ENCODE measurements at regions not wholly inside any gene's neighbourhood (a gene's known extent, or its start where the extent isn't known, plus 50 kb on each side); places are given as distances from the start of the nearest gene placed in this dataset.
"Not testable (repeated sequence)": the region's sequence is repeated elsewhere in the genome, so short reads cannot be mapped to it uniquely, and the experiment has no call there.

DNA sequence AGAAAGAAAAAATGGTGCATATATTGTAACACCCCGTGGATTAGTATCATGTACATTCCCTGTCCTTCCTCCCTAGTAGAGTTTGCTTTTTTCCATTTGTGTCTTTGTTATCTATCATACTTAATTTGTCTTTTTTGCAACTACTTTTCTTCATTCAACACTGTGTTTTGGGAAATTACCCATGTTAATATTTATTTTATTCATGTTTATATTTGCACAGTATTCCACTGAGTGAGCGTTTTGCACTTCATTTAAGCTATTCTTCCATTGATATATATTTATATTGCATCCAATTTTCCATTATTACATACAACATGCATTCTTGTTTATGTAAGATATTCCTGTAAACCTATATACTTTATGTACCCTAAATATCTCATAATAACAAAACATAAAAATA, 57.6 kb upstream of the FAM171A1 start:
- H3K27ac ChIP-seq (ENCODE audit: low read depth, low read length): no peak overlapping the region
- no peak overlapping the region for H3K4me3 ChIP-seq (ENCODE audit: low read depth, low read length)

DNA sequence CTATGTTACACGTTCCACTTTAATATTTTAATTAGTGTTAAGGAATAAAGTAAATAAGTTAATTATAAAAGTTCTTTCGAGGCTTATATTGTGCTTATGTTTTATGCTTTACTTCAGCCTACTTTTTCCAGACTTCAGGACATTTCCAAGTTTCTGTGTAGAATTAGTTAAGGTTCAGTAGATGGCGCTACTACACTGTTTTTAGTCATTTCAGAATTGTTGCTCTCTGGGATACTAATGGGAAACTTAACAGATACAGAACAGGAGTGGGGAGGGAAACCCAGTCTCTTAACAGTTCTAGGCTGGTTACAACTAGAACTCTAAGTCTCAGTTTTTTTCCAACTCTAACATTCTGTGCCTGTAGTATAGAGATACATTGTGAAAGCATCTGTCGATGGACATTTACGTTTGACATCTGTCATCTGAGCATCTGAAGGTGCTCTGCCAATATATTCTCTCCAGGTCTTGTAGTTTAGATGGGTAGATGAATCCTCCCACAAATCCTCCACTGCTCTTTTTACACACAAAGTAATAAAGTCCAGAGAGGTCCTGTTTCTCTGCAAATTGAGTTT, 56.8 kb upstream of the FAM171A1 start:
- no peak overlapping the region for H3K27ac ChIP-seq (ENCODE audit: low read depth, low read length)
- no peaks in the 10 kb centered on the region for H3K9me3 ChIP-seq (ENCODE audit: control insufficient read depth, insufficient read depth, low read depth, low read length)
- no peak overlapping the region for H3K9ac ChIP-seq (ENCODE audit: low read length)
- H3K27me3 ChIP-seq (ENCODE audit: control insufficient read depth, insufficient read depth, low read length): no peaks in the 10 kb centered on the region
- no peak overlapping the region for H3K4me3 ChIP-seq (ENCODE audit: low read depth, low read length)
- no peaks in the 10 kb centered on the region for H3K36me3 ChIP-seq (ENCODE audit: control insufficient read depth, insufficient read depth, low read length)
- no peaks in the 10 kb centered on the region for H3K4me1 ChIP-seq (ENCODE audit: control insufficient read depth, insufficient read depth, low read length)

More for the DNA sequence above, 57.6 kb upstream of the FAM171A1 start:
- H3K4me1 ChIP-seq (ENCODE audit: control insufficient read depth, insufficient read depth, low read length): no peaks in the 10 kb centered on the region
- no peaks in the 10 kb centered on the region for H3K27me3 ChIP-seq (ENCODE audit: control insufficient read depth, insufficient read depth, low read length)
- no peaks in the 10 kb centered on the region for H3K36me3 ChIP-seq (ENCODE audit: control insufficient read depth, insufficient read depth, low read length)
- no peak overlapping the region for H3K9ac ChIP-seq (ENCODE audit: low read length)
- H3K9me3 ChIP-seq (ENCODE audit: control insufficient read depth, insufficient read depth, low read depth, low read length): no peaks in the 10 kb centered on the region

DNA sequence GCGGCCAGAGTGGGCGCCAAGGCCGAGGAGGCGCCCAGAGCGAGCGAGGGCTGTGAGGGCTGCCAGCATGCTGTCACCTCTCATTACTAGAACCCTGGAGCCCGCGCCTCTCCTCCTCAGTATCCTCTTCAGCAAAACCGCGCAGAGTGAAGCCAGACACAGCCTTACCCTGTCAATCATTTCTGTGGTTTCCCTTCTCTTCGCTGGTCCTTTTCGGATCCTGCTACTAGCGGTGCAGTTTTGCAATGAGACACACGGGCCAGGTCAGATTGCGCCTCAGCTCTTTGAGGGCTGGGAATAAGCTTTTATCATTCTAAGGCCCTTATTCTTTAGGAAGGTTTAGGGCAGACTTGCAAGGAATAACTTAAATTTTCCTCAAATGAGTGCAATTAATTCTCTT, 55.5 kb upstream of the FAM171A1 start:
- Histone ChIP-seq H3K27ac (ENCODE audit: low read depth, low read length) (no peak overlapping the region), H3K4me1 (ENCODE audit: control insufficient read depth, insufficient read depth, low read length) (no peaks in the 10 kb centered on the region), H3K27me3 (ENCODE audit: control insufficient read depth, insufficient read depth, low read length) (no peaks in the 10 kb centered on the region), H3K36me3 (ENCODE audit: control insufficient read depth, insufficient read depth, low read length) (no peaks in the 10 kb centered on the region), H3K4me3 (ENCODE audit: low read depth, low read length) (no peak overlapping the region), H3K9me3 (ENCODE audit: control insufficient read depth, insufficient read depth, low read depth, low read length) (no peaks in the 10 kb centered on the region), H3K9ac (ENCODE audit: low read length) (no peak overlapping the region)

DNA sequence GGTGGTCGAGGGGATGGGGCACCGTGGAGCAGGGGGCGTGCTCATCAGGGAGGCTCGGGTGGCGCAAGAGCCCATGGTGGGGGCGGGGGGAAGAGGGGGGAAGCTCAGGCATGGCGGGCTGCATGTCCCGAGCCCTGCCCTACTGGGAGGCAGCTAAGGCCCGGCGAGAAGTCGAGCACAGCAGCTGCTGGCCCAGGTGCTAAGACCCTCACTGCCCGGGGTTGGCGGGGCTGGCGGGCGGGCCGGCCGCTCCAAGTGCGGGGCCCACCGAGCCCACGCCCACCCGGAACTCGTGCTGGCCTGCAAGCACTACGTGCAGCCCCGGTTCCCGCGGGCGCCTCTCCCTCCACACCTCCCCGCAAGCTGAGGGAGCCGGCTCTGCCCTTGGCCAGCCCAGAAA, 55.0 kb upstream of the FAM171A1 start:
- Histone ChIP-seq H3K9me3 (ENCODE audit: control insufficient read depth, insufficient read depth, low read depth, low read length) (no peaks in the 10 kb centered on the region), H3K4me1 (ENCODE audit: control insufficient read depth, insufficient read depth, low read length) (no peaks in the 10 kb centered on the region), H3K4me3 (ENCODE audit: low read depth, low read length) (no peak overlapping the region), H3K36me3 (ENCODE audit: control insufficient read depth, insufficient read depth, low read length) (no peaks in the 10 kb centered on the region), H3K27me3 (ENCODE audit: control insufficient read depth, insufficient read depth, low read length) (no peaks in the 10 kb centered on the region), H3K27ac (ENCODE audit: low read depth, low read length) (no peak overlapping the region), H3K9ac (ENCODE audit: low read length) (no peak overlapping the region)

DNA sequence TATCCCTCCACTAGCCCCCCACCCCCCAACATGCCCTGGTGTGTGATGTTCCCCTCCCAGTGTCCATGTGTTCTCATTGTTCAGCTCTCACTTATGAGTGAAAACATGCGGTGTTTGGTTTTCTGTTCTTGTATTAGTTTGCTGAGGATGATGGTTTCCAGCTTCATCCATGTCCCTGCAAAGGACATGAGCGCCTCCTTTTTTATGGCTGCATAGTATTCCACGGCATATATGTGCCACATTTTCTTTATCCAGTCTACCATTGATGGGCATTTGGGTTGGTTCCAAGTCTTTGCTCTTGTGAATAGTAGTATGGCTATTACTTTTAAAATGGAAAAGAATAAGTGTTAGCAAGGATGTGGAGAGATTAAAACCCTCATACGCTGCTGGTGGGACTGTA, 50.8 kb upstream of the FAM171A1 start:
- not testable (repeated sequence) for H3K4me3 ChIP-seq (ENCODE audit: low read depth, low read length); H3K27ac ChIP-seq (ENCODE audit: low read depth, low read length); H3K36me3 ChIP-seq (ENCODE audit: control insufficient read depth, insufficient read depth, low read length); H3K4me1 ChIP-seq (ENCODE audit: control insufficient read depth, insufficient read depth, low read length); H3K27me3 ChIP-seq (ENCODE audit: control insufficient read depth, insufficient read depth, low read length); H3K9me3 ChIP-seq (ENCODE audit: control insufficient read depth, insufficient read depth, low read depth, low read length); H3K9ac ChIP-seq (ENCODE audit: low read length)
